Stimulated activated naive CD8-positive, alpha-beta T cell treated with anti-CD3 and anti-CD28 coated beads, Interleukin-15, amount 100 ng/mL, for 72 hours (primary cell): ENCODE measurements at regions not wholly inside any gene's neighbourhood (a gene's known extent, or its start where the extent isn't known, plus 50 kb on each side); places are given as distances from the start of the nearest gene placed in this dataset.
"Not testable (repeated sequence)": the region's sequence is repeated elsewhere in the genome, so short reads cannot be mapped to it uniquely, and the experiment has no call there.

Experiments used
- ATAC-seq: fragments of 150-1000 bp; cut with Tn5 transposase; 2 replicates; pipeline ENCODE4 v1.10.0; 2021; ENCODE audit warnings: mild to moderate bottlenecking, moderate library complexity
- DNase-seq, 2 donors: peaks; one replicate each; pipeline ENCODE4 v3.0.0; 2021 to 2022
- H3K27ac Mint-ChIP-seq, 2 donors: one replicate each; pipeline ENCODE4 v1.8.0; 2022; ENCODE audit warnings: mild to moderate bottlenecking in 2 of 2, mixed read lengths in 2 of 2, moderate library complexity in 2 of 2
- H3K27me3 Mint-ChIP-seq: one replicate; pipeline ENCODE4 v1.8.0; 2022; ENCODE audit warnings: mixed read lengths
- H3K4me1 Mint-ChIP-seq: one replicate; pipeline ENCODE4 v1.8.0; 2022; ENCODE audit warnings: mild to moderate bottlenecking, mixed read lengths
- H3K4me3 Mint-ChIP-seq, 2 donors: one replicate each; pipeline ENCODE4 v1.8.0; 2022; ENCODE audit warnings: mild to moderate bottlenecking in 2 of 2, mixed read lengths in 2 of 2, moderate library complexity in 1 of 2
- H3K9me3 Mint-ChIP-seq, 2 donors: one replicate each; pipeline ENCODE4 v1.8.0; 2022; ENCODE audit warnings: mixed read lengths in 2 of 2

- Mint-ChIP-seq H3K4me1 (no peaks in the 10 kb centered on the region), H3K9me3 (peaks cover 12 to 17% of the 10 kb centered on the region in 2 donors), H3K4me3 (no peak overlapping the region), H3K27me3 (no peaks in the 10 kb centered on the region), H3K27ac (no peak overlapping the region)
- ATAC-seq (no peak), DNase-seq (no peak)
These were observed 1516.2 kb upstream of the PCDH10 start for GRCh38 chr4:131632877-131633276.

GRCh38 chr4:131635191-131635590 lies 1513.9 kb upstream of the PCDH10 start:
- Mint-ChIP-seq H3K9me3 (peaks cover 17 to 36% of the 10 kb centered on the region in 2 donors), H3K27me3 (no peaks in the 10 kb centered on the region), H3K4me3 (no peak overlapping the region), H3K27ac (no peak overlapping the region), H3K4me1 (no peaks in the 10 kb centered on the region)
- ATAC-seq: no peak
- DNase-seq: no peak

- no peak for DNase-seq
- H3K9me3 Mint-ChIP-seq: peaks cover 23 to 33% of the 10 kb centered on the region in 2 donors
- no peak overlapping the region for H3K27ac Mint-ChIP-seq
- no peak for ATAC-seq
- no peaks in the 10 kb centered on the region for H3K27me3 Mint-ChIP-seq
- no peaks in the 10 kb centered on the region for H3K4me1 Mint-ChIP-seq
- no peak overlapping the region for H3K4me3 Mint-ChIP-seq
These were observed 1510.3 kb upstream of the PCDH10 start for GRCh38 chr4:131638781-131639180.

GRCh38 chr4:131644619-131645018 lies 1504.5 kb upstream of the PCDH10 start:
- Mint-ChIP-seq H3K4me3 (no peak overlapping the region), H3K4me1 (no peaks in the 10 kb centered on the region), H3K27me3 (no peaks in the 10 kb centered on the region), H3K27ac (no peak overlapping the region), H3K9me3 (peaks cover 12% of the 10 kb centered on the region in 2 donors)
- no peak for ATAC-seq
- DNase-seq: no peak

GRCh38 chr4:131649227-131649626 lies 1499.9 kb upstream of the PCDH10 start:
- Mint-ChIP-seq H3K4me1 (no peaks in the 10 kb centered on the region), H3K9me3 (peaks cover 5 to 7% of the 10 kb centered on the region in 2 donors), H3K27me3 (no peaks in the 10 kb centered on the region), H3K4me3 (no peak overlapping the region), H3K27ac (no peak overlapping the region)
- no peak for ATAC-seq
- DNase-seq: no peak

- H3K9me3 Mint-ChIP-seq: peaks cover 0 to 7% of the 10 kb centered on the region in 2 donors
- H3K4me3 Mint-ChIP-seq: no peak overlapping the region
- no peak for ATAC-seq
- H3K27ac Mint-ChIP-seq: no peak overlapping the region
- H3K4me1 Mint-ChIP-seq: no peaks in the 10 kb centered on the region
- no peak for DNase-seq
- no peaks in the 10 kb centered on the region for H3K27me3 Mint-ChIP-seq
These were observed 1498.1 kb upstream of the PCDH10 start for GRCh38 chr4:131650951-131651350.

GRCh38 chr4:131683314-131683713 lies 1465.8 kb upstream of the PCDH10 start:
- not testable (repeated sequence) for H3K4me1 Mint-ChIP-seq, H3K4me3 Mint-ChIP-seq, H3K27ac Mint-ChIP-seq

GRCh38 chr4:131721883-131722282 lies 1427.2 kb upstream of the PCDH10 start:
- Mint-ChIP-seq H3K27ac (no peak overlapping the region), H3K4me1 (no peaks in the 10 kb centered on the region), H3K9me3 (peaks cover 0 to 10% of the 10 kb centered on the region in 2 donors), H3K4me3 (no peak overlapping the region), H3K27me3 (no peaks in the 10 kb centered on the region)
- ATAC-seq: no peak
- no peak for DNase-seq

More at GRCh38 chr4:131683314-131683713, 1465.8 kb upstream of the PCDH10 start:
- ATAC-seq, DNase-seq, H3K27me3 Mint-ChIP-seq: not testable (repeated sequence)
- peaks cover 12 to 26% of the 10 kb centered on the region in 2 donors for H3K9me3 Mint-ChIP-seq

- H3K9me3 Mint-ChIP-seq: peaks cover 0 to 10% of the 10 kb centered on the region in 2 donors
- H3K27me3 Mint-ChIP-seq, H3K27ac Mint-ChIP-seq, H3K4me3 Mint-ChIP-seq, H3K4me1 Mint-ChIP-seq, DNase-seq, ATAC-seq: not testable (repeated sequence)
These were observed 1426.0 kb upstream of the PCDH10 start for GRCh38 chr4:131723069-131723468.

GRCh38 chr4:131724847-131725246 lies 1424.2 kb upstream of the PCDH10 start:
- peaks cover 0 to 10% of the 10 kb centered on the region in 2 donors for H3K9me3 Mint-ChIP-seq
- DNase-seq: peak; percentile 23 to 54
- H3K4me3 Mint-ChIP-seq, ATAC-seq, H3K27me3 Mint-ChIP-seq, H3K27ac Mint-ChIP-seq, H3K4me1 Mint-ChIP-seq: not testable (repeated sequence)

- not testable (repeated sequence) for ATAC-seq
These were observed 1423.6 kb upstream of the PCDH10 start for GRCh38 chr4:131725521-131725920.

GRCh38 chr4:131726940-131727339 lies 1422.2 kb upstream of the PCDH10 start:
- not testable (repeated sequence) for ATAC-seq, H3K4me3 Mint-ChIP-seq, H3K27me3 Mint-ChIP-seq

More at GRCh38 chr4:131725521-131725920, 1423.6 kb upstream of the PCDH10 start:
- H3K9me3 Mint-ChIP-seq: peaks cover 0 to 10% of the 10 kb centered on the region in 2 donors
- not testable (repeated sequence) for H3K27me3 Mint-ChIP-seq, H3K27ac Mint-ChIP-seq, DNase-seq, H3K4me3 Mint-ChIP-seq, H3K4me1 Mint-ChIP-seq

GRCh38 chr4:131727418-131727817 lies 1421.7 kb upstream of the PCDH10 start:
- DNase-seq, H3K27ac Mint-ChIP-seq, H3K4me1 Mint-ChIP-seq, ATAC-seq, H3K9me3 Mint-ChIP-seq, H3K4me3 Mint-ChIP-seq, H3K27me3 Mint-ChIP-seq: not testable (repeated sequence)

More at GRCh38 chr4:131726940-131727339, 1422.2 kb upstream of the PCDH10 start:
- not testable (repeated sequence) for H3K4me1 Mint-ChIP-seq, H3K27ac Mint-ChIP-seq, DNase-seq
- H3K9me3 Mint-ChIP-seq: peaks cover 0 to 10% of the 10 kb centered on the region in 2 donors

GRCh38 chr4:131729205-131729604 lies 1419.9 kb upstream of the PCDH10 start:
- DNase-seq, H3K9me3 Mint-ChIP-seq, H3K27me3 Mint-ChIP-seq, H3K4me1 Mint-ChIP-seq, H3K4me3 Mint-ChIP-seq, ATAC-seq, H3K27ac Mint-ChIP-seq: not testable (repeated sequence)

- not testable (repeated sequence) for DNase-seq, ATAC-seq, H3K9me3 Mint-ChIP-seq
These were observed 1419.2 kb upstream of the PCDH10 start for GRCh38 chr4:131729716-131730398.

GRCh38 chr4:131730574-131730973 lies 1418.5 kb upstream of the PCDH10 start:
- H3K27ac Mint-ChIP-seq, H3K4me3 Mint-ChIP-seq, H3K9me3 Mint-ChIP-seq, H3K27me3 Mint-ChIP-seq, ATAC-seq, H3K4me1 Mint-ChIP-seq, DNase-seq: not testable (repeated sequence)

More at GRCh38 chr4:131729716-131730398, 1419.2 kb upstream of the PCDH10 start:
- not testable (repeated sequence) for H3K4me3 Mint-ChIP-seq, H3K4me1 Mint-ChIP-seq, H3K27ac Mint-ChIP-seq, H3K27me3 Mint-ChIP-seq
